Neuron (in vitro differentiated cells): ENCODE measurements at regions not wholly inside any gene's neighbourhood (a gene's known extent, or its start where the extent isn't known, plus 50 kb on each side); places are given as distances from the start of the nearest gene placed in this dataset.

Source experiments
- H2AFZ ChIP-seq: one replicate; pipeline ENCODE4 v1.6.1; 2013; ENCODE audit warnings: low read depth, mild to moderate bottlenecking, inconsistent platforms, low read length, moderate library complexity
- H3K27me3 ChIP-seq: one replicate; pipeline ENCODE4 v1.6.1; 2013; ENCODE audit warnings: low read length; ENCODE audit not compliant: insufficient read depth
- H3K36me3 ChIP-seq: one replicate; pipeline ENCODE4 v1.6.1; 2013; ENCODE audit warnings: low read length; ENCODE audit not compliant: insufficient read depth
- H3K4me1 ChIP-seq: one replicate; pipeline ENCODE4 v1.6.1; 2013; ENCODE audit warnings: low read length; ENCODE audit not compliant: insufficient read depth
- H3K4me3 ChIP-seq: 2 replicates; pipeline ENCODE4 v1.5.1; 2013; ENCODE audit warnings: mild to moderate bottlenecking, low read length, moderate library complexity
- H3K9me3 ChIP-seq: one replicate; pipeline ENCODE4 v1.6.1; 2013; ENCODE audit warnings: low read length

DNA sequence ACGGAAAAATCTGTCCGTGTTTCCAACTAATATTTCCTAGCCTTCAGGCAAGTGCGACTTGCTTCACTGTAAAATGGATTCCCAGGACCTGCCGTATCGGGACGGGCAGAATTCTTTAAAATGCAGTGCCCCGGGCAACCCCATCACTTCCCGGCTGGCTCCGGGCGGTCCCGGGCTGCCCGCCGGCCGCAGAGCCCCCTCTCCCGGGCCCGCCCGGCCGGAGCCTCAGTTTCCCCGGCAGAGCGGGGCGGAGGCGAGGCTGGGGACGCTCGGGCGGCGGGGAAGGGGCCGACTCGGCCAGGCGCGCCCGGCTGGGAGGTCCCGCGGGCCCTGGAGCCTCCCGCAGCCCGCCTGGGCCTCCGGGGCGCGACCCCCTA lies 84.2 kb upstream of the WNT7B start:
- no peak overlapping the region for H3K4me3 ChIP-seq
- H3K9me3 ChIP-seq, result no peaks in the 10 kb centered on the region
- H3K27me3 ChIP-seq, result peaks cover 96% of the 10 kb centered on the region
- no peak overlapping the region for H2AFZ ChIP-seq
- no peaks in the 10 kb centered on the region for H3K36me3 ChIP-seq
- H3K4me1 ChIP-seq, result no peaks in the 10 kb centered on the region

DNA sequence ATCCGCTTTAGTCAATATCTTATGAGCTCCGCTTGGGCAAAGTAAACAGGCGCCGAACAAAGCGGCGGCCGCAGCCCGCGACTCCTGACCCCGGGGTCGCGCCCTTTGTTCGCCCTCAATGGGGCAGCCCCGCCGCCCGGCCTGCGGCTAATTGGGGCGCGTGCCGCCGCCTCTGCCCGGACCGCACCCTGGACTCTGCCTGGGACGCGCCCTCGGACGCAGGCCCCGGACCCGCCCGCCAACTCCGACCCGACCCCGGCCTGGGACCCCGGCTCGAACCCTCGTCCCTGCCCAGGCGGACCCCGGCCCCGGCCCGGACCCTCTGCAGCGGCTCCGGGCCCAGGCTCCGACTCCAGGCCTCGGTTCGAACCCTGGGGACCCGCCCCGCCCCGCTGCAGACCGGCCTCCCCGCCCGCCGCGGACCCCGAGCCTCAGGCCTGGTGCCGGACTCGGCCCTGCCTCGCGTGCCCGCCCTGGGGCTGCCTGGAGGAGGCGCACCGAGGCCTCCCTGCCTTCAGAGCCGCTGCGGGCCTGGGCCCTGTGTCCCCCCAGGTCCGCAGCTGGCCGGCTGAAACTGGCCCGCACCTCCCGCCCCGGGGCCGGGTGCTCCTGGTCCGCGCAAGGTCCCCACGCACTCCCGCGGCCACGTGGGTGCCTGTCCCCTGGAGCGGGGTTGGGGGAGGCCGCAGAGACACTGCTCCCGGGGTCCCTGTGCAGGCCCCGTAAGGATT lies 84.7 kb upstream of the WNT7B start:
- Histone ChIP-seq H3K27me3 (peaks cover 96% of the 10 kb centered on the region), H3K4me3 (no peak overlapping the region)

DNA sequence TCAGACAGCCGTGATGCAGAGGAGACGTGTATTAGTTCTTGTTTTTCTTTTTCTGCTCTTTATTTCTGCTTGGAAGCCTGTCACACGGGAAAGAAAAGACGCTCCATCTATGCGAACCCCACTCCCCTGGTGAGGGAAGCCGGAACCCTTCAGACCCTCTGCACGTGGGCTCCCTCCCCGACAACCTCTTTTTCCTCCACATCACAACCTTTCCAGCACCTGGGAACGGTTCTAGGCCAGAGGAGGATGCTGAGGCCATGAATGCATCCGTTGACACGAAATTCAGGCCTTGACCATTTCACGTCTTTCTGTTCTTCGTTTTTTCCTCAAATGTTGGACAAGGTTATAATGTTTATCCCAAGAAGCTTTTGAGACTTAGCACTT lies 85.3 kb upstream of the WNT7B start:
- Histone ChIP-seq H3K27me3 (peaks cover 96% of the 10 kb centered on the region), H3K4me3 (no peak overlapping the region), H2AFZ (no peak overlapping the region), H3K9me3 (no peaks in the 10 kb centered on the region), H3K36me3 (no peaks in the 10 kb centered on the region), H3K4me1 (no peaks in the 10 kb centered on the region)

More for the DNA sequence above, 84.7 kb upstream of the WNT7B start:
- Histone ChIP-seq H3K36me3 (no peaks in the 10 kb centered on the region), H2AFZ (no peak overlapping the region), H3K4me1 (no peaks in the 10 kb centered on the region), H3K9me3 (no peaks in the 10 kb centered on the region)

DNA sequence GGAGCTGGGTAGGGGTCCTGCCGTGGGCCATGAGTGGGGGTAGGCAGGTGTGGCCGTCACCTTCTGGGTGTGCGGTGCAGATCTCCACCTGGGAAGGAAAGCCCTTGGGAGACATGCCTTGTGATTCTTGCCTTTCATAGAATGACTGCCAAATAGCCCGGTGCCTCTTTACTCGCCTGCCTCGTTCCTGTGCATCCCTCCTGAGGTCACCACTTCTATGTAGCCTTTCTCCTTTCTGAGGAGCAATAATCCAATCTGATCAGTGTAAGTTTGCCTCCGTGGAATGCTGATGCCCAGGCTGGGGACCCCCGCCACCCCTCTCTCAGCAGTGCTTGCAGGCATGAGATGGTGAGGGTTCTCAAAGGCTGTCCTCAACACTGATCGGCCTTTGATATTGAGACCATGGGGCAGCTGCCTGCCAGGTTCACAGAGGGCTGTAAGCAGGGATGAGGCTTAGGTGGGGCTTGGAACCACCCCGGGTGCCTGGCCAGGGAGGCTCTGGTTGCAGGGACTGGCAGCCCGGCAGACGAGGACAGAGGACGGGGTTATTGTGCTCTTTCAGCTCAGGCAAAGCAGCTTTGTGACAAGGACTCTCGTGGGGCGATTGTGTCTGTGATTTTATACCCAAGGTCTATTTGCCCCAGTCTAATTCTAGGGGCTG lies 86.1 kb upstream of the WNT7B start:
- no peak overlapping the region for H2AFZ ChIP-seq
- no peaks in the 10 kb centered on the region for H3K9me3 ChIP-seq
- H3K4me1 ChIP-seq, result no peaks in the 10 kb centered on the region
- H3K27me3 ChIP-seq, result peaks cover 96% of the 10 kb centered on the region
- no peaks in the 10 kb centered on the region for H3K36me3 ChIP-seq
- no peak overlapping the region for H3K4me3 ChIP-seq

DNA sequence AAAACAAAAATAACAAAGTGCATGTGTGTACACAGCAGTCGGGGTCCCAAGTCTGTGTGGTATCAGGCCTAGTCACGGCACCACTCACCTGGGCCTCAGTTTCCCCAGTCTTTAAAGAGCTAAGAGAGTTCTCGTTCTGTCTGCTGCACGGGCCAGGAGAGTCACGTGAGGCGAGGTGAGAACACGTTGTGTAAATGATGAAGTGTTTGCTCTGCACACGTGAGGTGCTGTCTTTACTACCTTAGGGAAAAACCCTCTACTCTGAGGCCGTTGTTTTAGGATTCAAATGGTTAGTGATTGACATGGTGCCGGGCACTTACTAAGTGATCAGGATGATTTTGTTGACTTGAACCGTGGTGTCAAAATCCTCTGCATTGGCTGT lies 86.5 kb upstream of the PPARA start:
- Histone ChIP-seq H2AFZ (no peak overlapping the region), H3K27me3 (peaks cover 95% of the 10 kb centered on the region), H3K36me3 (no peaks in the 10 kb centered on the region), H3K4me1 (no peaks in the 10 kb centered on the region), H3K4me3 (no peak overlapping the region), H3K9me3 (no peaks in the 10 kb centered on the region)

DNA sequence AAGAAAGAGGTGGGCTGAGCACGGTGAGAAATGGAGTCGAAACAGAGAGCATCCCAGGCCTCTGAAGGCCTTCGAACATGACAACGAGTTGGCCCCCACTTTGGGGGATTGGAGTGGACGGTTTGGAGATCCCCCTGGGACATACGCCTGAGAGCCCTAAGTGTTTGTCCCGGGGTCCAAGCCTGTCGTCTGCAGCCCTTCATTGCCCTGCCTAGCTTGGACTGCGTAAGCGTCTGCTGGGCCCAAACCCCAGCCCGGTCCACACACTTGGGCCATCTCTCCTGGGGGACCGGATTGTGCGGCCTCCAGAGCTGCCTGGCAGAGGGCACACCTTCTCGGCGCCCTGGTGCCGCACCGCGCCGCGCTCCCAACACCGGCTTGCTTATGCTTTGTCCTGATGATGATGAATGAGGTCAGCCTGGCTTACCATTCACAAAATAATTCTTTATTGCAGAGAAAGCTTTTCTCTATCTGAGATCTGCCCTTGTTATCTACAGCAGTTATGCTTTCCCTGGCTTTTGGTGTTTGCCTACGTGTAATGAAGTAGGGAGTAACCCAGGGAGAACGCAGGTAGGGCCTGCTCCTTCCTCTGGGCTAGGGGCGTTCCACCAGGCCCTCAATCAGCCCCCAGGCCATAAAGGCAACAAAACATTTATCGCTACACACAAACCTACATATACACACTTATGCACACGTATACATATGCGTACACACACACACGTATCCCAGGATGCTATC lies 85.9 kb upstream of the PPARA start:
- Histone ChIP-seq H3K9me3 (no peaks in the 10 kb centered on the region), H3K27me3 (peaks cover 95% of the 10 kb centered on the region), H3K4me1 (no peaks in the 10 kb centered on the region), H3K4me3 (no peak overlapping the region), H3K36me3 (no peaks in the 10 kb centered on the region), H2AFZ (no peak overlapping the region)

DNA sequence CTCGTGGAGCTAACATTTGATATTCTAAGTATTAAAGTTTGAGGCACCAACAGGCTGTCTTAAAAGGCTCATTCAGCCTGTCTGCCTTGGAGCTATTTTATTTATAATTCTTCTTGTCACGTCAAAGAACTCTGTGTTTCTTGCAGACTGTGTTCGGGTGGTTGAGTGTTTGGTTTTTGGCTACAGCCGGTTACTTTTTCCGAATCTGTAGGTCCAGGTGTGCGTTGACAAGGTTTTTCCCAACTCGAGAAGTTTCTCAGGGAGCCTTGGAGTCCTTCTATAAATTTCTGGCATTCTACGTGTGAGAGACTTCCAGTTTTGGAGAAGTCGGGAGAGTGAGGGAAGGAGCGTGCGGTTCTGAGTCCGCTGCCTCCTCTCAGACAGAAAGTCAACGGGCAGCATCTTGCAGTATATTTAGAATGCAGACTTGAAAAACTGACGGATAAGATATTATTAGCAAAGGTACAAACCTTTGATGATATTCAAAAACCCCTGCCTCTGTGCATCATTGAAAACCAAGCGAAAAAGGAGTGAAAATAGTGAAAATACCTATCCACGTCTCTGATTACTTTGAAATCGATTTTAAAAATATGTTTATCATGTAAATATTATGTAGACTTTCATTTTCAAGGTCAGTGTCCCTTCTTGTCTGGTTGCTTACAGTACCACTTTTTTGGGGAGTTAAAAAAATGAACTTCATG lies 85.2 kb upstream of the PPARA start:
- Histone ChIP-seq H3K36me3 (no peaks in the 10 kb centered on the region), H3K4me1 (no peaks in the 10 kb centered on the region), H3K4me3 (no peak overlapping the region), H3K27me3 (peaks cover 97% of the 10 kb centered on the region), H2AFZ (no peak overlapping the region), H3K9me3 (no peaks in the 10 kb centered on the region)

DNA sequence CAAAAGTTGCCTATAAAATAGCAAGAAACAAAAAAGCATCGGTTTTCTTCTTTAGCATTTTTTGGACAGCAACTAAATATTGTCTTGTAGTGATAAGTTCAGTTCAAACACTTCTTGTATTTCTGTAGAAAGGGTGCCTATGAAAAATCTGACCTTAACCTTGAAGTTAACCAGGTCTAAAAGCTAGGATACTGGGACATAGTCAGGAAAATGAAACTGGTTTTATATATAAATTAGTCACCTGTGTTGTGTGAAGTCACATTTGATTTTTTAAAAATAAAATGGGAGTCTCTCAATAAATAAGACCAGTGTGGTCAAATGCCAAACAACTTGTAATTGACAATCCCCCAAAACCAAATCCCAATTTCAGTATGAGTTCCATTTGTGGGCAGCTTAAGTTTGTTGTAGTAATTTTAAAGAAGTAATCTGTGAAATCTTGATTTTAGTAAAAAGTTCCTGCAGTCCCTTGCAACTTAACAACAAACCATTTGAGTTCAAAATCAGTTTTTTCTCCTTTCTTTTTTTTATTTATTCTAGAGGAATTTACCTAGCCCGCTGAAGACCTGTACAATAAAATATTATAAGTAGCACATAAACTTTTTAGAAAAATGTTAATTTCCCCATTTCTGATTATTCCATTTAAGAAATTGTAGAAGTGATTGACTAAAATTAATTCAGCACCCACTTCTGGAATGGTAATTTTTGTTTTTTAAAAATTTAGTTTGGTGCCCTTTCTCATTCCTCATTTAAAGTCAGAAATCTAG lies 84.5 kb upstream of the PPARA start:
- H3K4me3 ChIP-seq, result no peak overlapping the region

DNA sequence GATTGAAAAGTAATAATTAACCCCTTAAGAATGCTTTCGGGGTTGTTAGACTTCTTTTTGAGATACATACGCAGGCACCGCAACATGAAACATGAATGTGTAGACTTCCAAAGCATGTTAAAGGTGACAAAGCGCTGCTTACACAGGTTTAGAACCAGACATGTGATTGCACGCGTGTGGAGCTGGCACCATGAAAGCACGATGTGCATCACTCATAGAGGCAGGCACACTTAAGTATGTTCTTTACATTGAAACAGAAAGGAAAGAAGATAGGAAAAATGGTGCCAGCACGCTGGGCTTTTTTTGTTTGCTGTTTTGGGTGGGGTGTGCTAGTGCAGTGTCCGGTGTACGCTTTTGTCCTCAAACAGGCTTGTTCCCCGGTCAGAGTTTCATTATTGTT lies 83.6 kb upstream of the PPARA start:
- Histone ChIP-seq H3K4me3 (no peak overlapping the region), H3K9me3 (no peaks in the 10 kb centered on the region), H3K36me3 (no peaks in the 10 kb centered on the region), H3K4me1 (no peaks in the 10 kb centered on the region), H3K27me3 (peaks cover 93% of the 10 kb centered on the region), H2AFZ (no peak overlapping the region)

More for the DNA sequence above, 84.5 kb upstream of the PPARA start:
- Histone ChIP-seq H3K36me3 (no peaks in the 10 kb centered on the region), H3K9me3 (no peaks in the 10 kb centered on the region), H2AFZ (no peak overlapping the region), H3K27me3 (peaks cover 97% of the 10 kb centered on the region), H3K4me1 (no peaks in the 10 kb centered on the region)

DNA sequence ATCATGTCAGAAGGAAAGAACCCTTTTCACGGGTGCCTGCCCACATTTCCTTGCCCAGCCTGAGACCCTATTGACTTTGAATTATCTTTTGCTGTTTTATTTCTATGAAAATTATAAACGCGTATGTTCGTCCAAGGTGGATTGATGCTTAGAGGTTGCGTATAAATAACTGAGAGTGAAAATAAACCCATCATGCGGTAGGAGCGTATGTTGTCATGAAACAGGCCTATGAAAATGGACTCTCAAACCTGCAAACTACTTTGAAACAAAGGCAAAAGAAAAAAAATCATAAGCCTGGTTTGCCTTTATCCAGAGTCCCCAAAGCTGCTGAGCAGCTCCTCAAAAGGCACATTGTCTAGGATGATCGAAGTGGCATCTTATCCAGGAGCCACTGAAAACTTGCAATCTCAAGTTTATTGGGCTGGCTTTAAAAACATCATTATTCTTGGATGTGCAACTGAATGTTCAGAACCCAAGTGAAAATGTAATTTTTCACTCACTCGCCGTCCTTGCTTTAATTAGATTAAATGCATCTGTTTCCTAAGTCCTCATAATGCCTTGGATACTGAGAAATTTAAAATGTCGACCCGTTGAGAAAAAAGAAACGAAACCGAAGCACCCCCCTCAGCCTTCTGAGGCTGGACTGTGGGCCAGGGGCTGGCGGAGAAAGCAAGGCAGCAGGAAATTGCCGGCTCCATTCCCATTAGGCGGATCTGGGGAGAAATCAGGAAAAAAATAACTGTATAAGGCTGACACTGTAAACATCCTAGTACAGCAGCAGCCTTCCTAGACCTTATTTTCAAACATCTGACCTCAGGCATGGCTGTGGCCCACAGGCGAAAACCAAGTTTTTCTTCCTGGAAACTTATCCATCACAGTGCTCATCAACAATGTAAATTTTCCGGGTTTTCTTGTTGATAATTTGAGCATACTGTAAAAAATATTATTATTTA lies 82.9 kb upstream of the PPARA start:
- Histone ChIP-seq H3K4me1 (no peaks in the 10 kb centered on the region), H3K9me3 (no peaks in the 10 kb centered on the region), H3K27me3 (peaks cover 92% of the 10 kb centered on the region), H2AFZ (no peak overlapping the region), H3K36me3 (no peaks in the 10 kb centered on the region), H3K4me3 (no peak overlapping the region)

DNA sequence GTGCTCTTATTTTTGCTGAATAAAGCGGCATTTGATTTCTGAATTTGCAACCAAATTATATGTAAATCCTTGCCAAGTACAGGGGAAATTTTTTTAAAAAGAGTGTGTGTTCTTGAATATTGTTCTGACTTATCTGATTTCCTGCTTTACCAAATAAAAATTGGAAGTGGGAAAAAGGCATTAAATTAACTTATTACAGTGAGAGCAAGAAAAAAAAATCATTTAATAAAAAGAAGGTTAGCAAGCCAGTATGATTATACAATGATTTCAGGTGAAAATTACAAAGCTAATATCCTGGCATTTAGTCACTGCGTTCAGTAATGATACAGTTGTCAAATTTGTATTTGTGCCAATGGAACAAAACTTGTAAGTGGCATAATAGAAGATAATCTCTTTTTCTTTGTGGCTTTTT lies 82.1 kb upstream of the PPARA start:
- no peaks in the 10 kb centered on the region for H3K4me1 ChIP-seq
- H3K4me3 ChIP-seq, result no peak overlapping the region
- H3K27me3 ChIP-seq, result peaks cover 92% of the 10 kb centered on the region

More for the DNA sequence above, 82.1 kb upstream of the PPARA start:
- H2AFZ ChIP-seq, result no peak overlapping the region
- no peaks in the 10 kb centered on the region for H3K9me3 ChIP-seq
- no peaks in the 10 kb centered on the region for H3K36me3 ChIP-seq
